ENCODE measurements at regions not wholly inside any gene's neighbourhood (a gene's known extent, or its start where the extent isn't known, plus 50 kb on each side); places are given as distances from the start of the nearest gene placed in this dataset.

GRCh38 chr2:13480057-13480456 lies 763.3 kb downstream of the TRIB2 start:
- H3K27ac ChIP-seq (ENCODE audit: low read depth, low read length), result no peak overlapping the region
- H3K36me3 ChIP-seq (ENCODE audit: control insufficient read depth, insufficient read depth, low read length), result no peaks in the 10 kb centered on the region
- H3K4me3 ChIP-seq (ENCODE audit: low read depth, low read length), result no peak overlapping the region
- H3K27me3 ChIP-seq (ENCODE audit: control insufficient read depth, insufficient read depth, low read length), result no peaks in the 10 kb centered on the region
- H3K9me3 ChIP-seq (ENCODE audit: control insufficient read depth, insufficient read depth, low read length), result no peaks in the 10 kb centered on the region
- no peak for DNase-seq (ENCODE audit: low read depth in 4 of 6, low spot score in 6 of 6)
- H3K4me1 ChIP-seq (ENCODE audit: control insufficient read depth, insufficient read depth, low read length), result no peaks in the 10 kb centered on the region
- no CpG with 5 or more reads among the region's 1 CpG for WGBS (ENCODE audit: insufficient coverage)

- H3K4me3 ChIP-seq (ENCODE audit: low read depth, low read length), result no peak overlapping the region
- H3K36me3 ChIP-seq (ENCODE audit: control insufficient read depth, insufficient read depth, low read length), result no peaks in the 10 kb centered on the region
- no peak overlapping the region for H3K27ac ChIP-seq (ENCODE audit: low read depth, low read length)
- no peaks in the 10 kb centered on the region for H3K27me3 ChIP-seq (ENCODE audit: control insufficient read depth, insufficient read depth, low read length)
- DNase-seq (ENCODE audit: low read depth in 4 of 6, low spot score in 6 of 6), result no peak
- H3K4me1 ChIP-seq (ENCODE audit: control insufficient read depth, insufficient read depth, low read length), result no peaks in the 10 kb centered on the region
- H3K9me3 ChIP-seq (ENCODE audit: control insufficient read depth, insufficient read depth, low read length), result no peaks in the 10 kb centered on the region
- 94% methylated on average over 6 of the region's 6 CpGs for WGBS (ENCODE audit: insufficient coverage)
Measured at GRCh38 chr2:13481201-13481600, 764.5 kb downstream of the TRIB2 start.

GRCh38 chr2:13485256-13485655 lies 768.5 kb downstream of the TRIB2 start:
- no peak overlapping the region for H3K4me3 ChIP-seq (ENCODE audit: low read depth, low read length)
- no CpG with 5 or more reads among the region's 2 CpGs for WGBS (ENCODE audit: insufficient coverage)
- no peaks in the 10 kb centered on the region for H3K27me3 ChIP-seq (ENCODE audit: control insufficient read depth, insufficient read depth, low read length)
- H3K4me1 ChIP-seq (ENCODE audit: control insufficient read depth, insufficient read depth, low read length), result no peaks in the 10 kb centered on the region
- DNase-seq (ENCODE audit: low read depth in 4 of 6, low spot score in 6 of 6), result no peak
- H3K36me3 ChIP-seq (ENCODE audit: control insufficient read depth, insufficient read depth, low read length), result no peaks in the 10 kb centered on the region
- no peaks in the 10 kb centered on the region for H3K9me3 ChIP-seq (ENCODE audit: control insufficient read depth, insufficient read depth, low read length)
- no peak overlapping the region for H3K27ac ChIP-seq (ENCODE audit: low read depth, low read length)

GRCh38 chr2:13488965-13489364 lies 772.2 kb downstream of the TRIB2 start:
- Histone ChIP-seq H3K27ac (ENCODE audit: low read depth, low read length) (no peak overlapping the region), H3K9me3 (ENCODE audit: control insufficient read depth, insufficient read depth, low read length) (no peaks in the 10 kb centered on the region), H3K4me3 (ENCODE audit: low read depth, low read length) (no peak overlapping the region), H3K36me3 (ENCODE audit: control insufficient read depth, insufficient read depth, low read length) (no peaks in the 10 kb centered on the region), H3K4me1 (ENCODE audit: control insufficient read depth, insufficient read depth, low read length) (no peaks in the 10 kb centered on the region), H3K27me3 (ENCODE audit: control insufficient read depth, insufficient read depth, low read length) (no peaks in the 10 kb centered on the region)
- no CpG with 5 or more reads among the region's 1 CpG for WGBS (ENCODE audit: insufficient coverage)
- DNase-seq (ENCODE audit: low read depth in 4 of 6, low spot score in 6 of 6), result no peak

GRCh38 chr2:13492262-13492661 lies 775.5 kb downstream of the TRIB2 start:
- no peaks in the 10 kb centered on the region for H3K9me3 ChIP-seq (ENCODE audit: control insufficient read depth, insufficient read depth, low read length)
- no peaks in the 10 kb centered on the region for H3K36me3 ChIP-seq (ENCODE audit: control insufficient read depth, insufficient read depth, low read length)
- H3K4me3 ChIP-seq (ENCODE audit: low read depth, low read length), result no peak overlapping the region
- no CpG with 5 or more reads among the region's 1 CpG for WGBS (ENCODE audit: insufficient coverage)
- H3K27ac ChIP-seq (ENCODE audit: low read depth, low read length), result no peak overlapping the region
- H3K4me1 ChIP-seq (ENCODE audit: control insufficient read depth, insufficient read depth, low read length), result no peaks in the 10 kb centered on the region
- no peak for DNase-seq (ENCODE audit: low read depth in 4 of 6, low spot score in 6 of 6)
- no peaks in the 10 kb centered on the region for H3K27me3 ChIP-seq (ENCODE audit: control insufficient read depth, insufficient read depth, low read length)

- Histone ChIP-seq H3K4me3 (ENCODE audit: low read depth, low read length) (no peak overlapping the region), H3K9me3 (ENCODE audit: control insufficient read depth, insufficient read depth, low read length) (no peaks in the 10 kb centered on the region), H3K36me3 (ENCODE audit: control insufficient read depth, insufficient read depth, low read length) (no peaks in the 10 kb centered on the region), H3K27ac (ENCODE audit: low read depth, low read length) (no peak overlapping the region), H3K27me3 (ENCODE audit: control insufficient read depth, insufficient read depth, low read length) (no peaks in the 10 kb centered on the region), H3K4me1 (ENCODE audit: control insufficient read depth, insufficient read depth, low read length) (no peaks in the 10 kb centered on the region)
- WGBS (ENCODE audit: insufficient coverage), result no CpG with 5 or more reads among the region's 2 CpGs
- no peak for DNase-seq (ENCODE audit: low read depth in 4 of 6, low spot score in 6 of 6)
Measured at GRCh38 chr2:13495051-13495450, 778.3 kb downstream of the TRIB2 start.

- H3K27ac ChIP-seq (ENCODE audit: low read depth, low read length), result no peak overlapping the region
- no peak for DNase-seq (ENCODE audit: low read depth in 4 of 6, low spot score in 6 of 6)
- no CpG with 5 or more reads among the region's 1 CpG for WGBS (ENCODE audit: insufficient coverage)
- no peak overlapping the region for H3K4me3 ChIP-seq (ENCODE audit: low read depth, low read length)
- no peaks in the 10 kb centered on the region for H3K9me3 ChIP-seq (ENCODE audit: control insufficient read depth, insufficient read depth, low read length)
- H3K27me3 ChIP-seq (ENCODE audit: control insufficient read depth, insufficient read depth, low read length), result no peaks in the 10 kb centered on the region
- no peaks in the 10 kb centered on the region for H3K4me1 ChIP-seq (ENCODE audit: control insufficient read depth, insufficient read depth, low read length)
- no peaks in the 10 kb centered on the region for H3K36me3 ChIP-seq (ENCODE audit: control insufficient read depth, insufficient read depth, low read length)
Measured at GRCh38 chr2:13504808-13505207, 788.1 kb downstream of the TRIB2 start.

GRCh38 chr2:13508671-13509070 lies 791.9 kb downstream of the TRIB2 start:
- DNase-seq (ENCODE audit: low read depth in 4 of 6, low spot score in 6 of 6), result peak in 1 of 6 donors; percentile 29
- Histone ChIP-seq H3K9me3 (ENCODE audit: control insufficient read depth, insufficient read depth, low read length) (no peaks in the 10 kb centered on the region), H3K4me1 (ENCODE audit: control insufficient read depth, insufficient read depth, low read length) (no peaks in the 10 kb centered on the region), H3K27ac (ENCODE audit: low read depth, low read length) (no peak overlapping the region), H3K27me3 (ENCODE audit: control insufficient read depth, insufficient read depth, low read length) (no peaks in the 10 kb centered on the region), H3K4me3 (ENCODE audit: low read depth, low read length) (no peak overlapping the region), H3K36me3 (ENCODE audit: control insufficient read depth, insufficient read depth, low read length) (no peaks in the 10 kb centered on the region)
- no CpG with 5 or more reads among the region's 1 CpG for WGBS (ENCODE audit: insufficient coverage)

GRCh38 chr2:13515254-13515653 lies 798.5 kb downstream of the TRIB2 start:
- Histone ChIP-seq H3K36me3 (ENCODE audit: control insufficient read depth, insufficient read depth, low read length) (no peaks in the 10 kb centered on the region), H3K27me3 (ENCODE audit: control insufficient read depth, insufficient read depth, low read length) (no peaks in the 10 kb centered on the region), H3K4me3 (ENCODE audit: low read depth, low read length) (no peak overlapping the region), H3K27ac (ENCODE audit: low read depth, low read length) (no peak overlapping the region), H3K4me1 (ENCODE audit: control insufficient read depth, insufficient read depth, low read length) (no peaks in the 10 kb centered on the region), H3K9me3 (ENCODE audit: control insufficient read depth, insufficient read depth, low read length) (no peaks in the 10 kb centered on the region)
- 83% methylated on average over 1 of the region's 3 CpGs for WGBS (ENCODE audit: insufficient coverage)
- no peak for DNase-seq (ENCODE audit: low read depth in 4 of 6, low spot score in 6 of 6)

- no peaks in the 10 kb centered on the region for H3K4me1 ChIP-seq (ENCODE audit: control insufficient read depth, insufficient read depth, low read length)
- H3K27me3 ChIP-seq (ENCODE audit: control insufficient read depth, insufficient read depth, low read length), result no peaks in the 10 kb centered on the region
- DNase-seq (ENCODE audit: low read depth in 4 of 6, low spot score in 6 of 6), result no peak
- no peak overlapping the region for H3K27ac ChIP-seq (ENCODE audit: low read depth, low read length)
- WGBS (ENCODE audit: insufficient coverage), result 88% methylated on average over 4 of the region's 6 CpGs
- no peaks in the 10 kb centered on the region for H3K9me3 ChIP-seq (ENCODE audit: control insufficient read depth, insufficient read depth, low read length)
- H3K4me3 ChIP-seq (ENCODE audit: low read depth, low read length), result no peak overlapping the region
- H3K36me3 ChIP-seq (ENCODE audit: control insufficient read depth, insufficient read depth, low read length), result no peaks in the 10 kb centered on the region
Measured at GRCh38 chr2:13522096-13522495, 805.4 kb downstream of the TRIB2 start.

Data from spinal cord (tissue), 9 donors.